ENCODE measurements at regions not wholly inside any gene's neighbourhood (a gene's known extent, or its start where the extent isn't known, plus 50 kb on each side); places are given as distances from the start of the nearest gene placed in this dataset.

GRCh38 chr18:67621906-67622305 is 105.4 kb upstream of the DSEL start:
- H3K36me3 ChIP-seq (ENCODE audit: control insufficient read depth in 4 of 4, insufficient read depth in 4 of 4, low read length in 4 of 4), result no peaks in the 10 kb centered on the region
- WGBS, 2 donors, result 86 to 88% methylated on average over 1 of the region's 1 CpG
- TF ChIP-seq, protein P1, sequence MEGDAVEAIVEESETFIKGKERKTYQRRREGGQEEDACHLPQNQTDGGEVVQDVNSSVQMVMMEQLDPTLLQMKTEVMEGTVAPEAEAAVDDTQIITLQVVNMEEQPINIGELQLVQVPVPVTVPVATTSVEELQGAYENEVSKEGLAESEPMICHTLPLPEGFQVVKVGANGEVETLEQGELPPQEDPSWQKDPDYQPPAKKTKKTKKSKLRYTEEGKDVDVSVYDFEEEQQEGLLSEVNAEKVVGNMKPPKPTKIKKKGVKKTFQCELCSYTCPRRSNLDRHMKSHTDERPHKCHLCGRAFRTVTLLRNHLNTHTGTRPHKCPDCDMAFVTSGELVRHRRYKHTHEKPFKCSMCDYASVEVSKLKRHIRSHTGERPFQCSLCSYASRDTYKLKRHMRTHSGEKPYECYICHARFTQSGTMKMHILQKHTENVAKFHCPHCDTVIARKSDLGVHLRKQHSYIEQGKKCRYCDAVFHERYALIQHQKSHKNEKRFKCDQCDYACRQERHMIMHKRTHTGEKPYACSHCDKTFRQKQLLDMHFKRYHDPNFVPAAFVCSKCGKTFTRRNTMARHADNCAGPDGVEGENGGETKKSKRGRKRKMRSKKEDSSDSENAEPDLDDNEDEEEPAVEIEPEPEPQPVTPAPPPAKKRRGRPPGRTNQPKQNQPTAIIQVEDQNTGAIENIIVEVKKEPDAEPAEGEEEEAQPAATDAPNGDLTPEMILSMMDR (IDR thresholded peaks at IDR 0.05; ENCODE audit: control extremely low read depth, extremely low read depth), result no peak
- no peak overlapping the region for H3K4me3 ChIP-seq
- DNase-seq (peak in 2 of 3 donors; percentile 25 to 40), ATAC-seq (ENCODE audit: insufficient read depth, low FRiP score) (no peak)
- H3K9me3 ChIP-seq (ENCODE audit: control insufficient read depth in 4 of 4, insufficient read depth in 3 of 4, low read length in 3 of 4), result no peaks in the 10 kb centered on the region
- no peak overlapping the region for H3K27ac ChIP-seq (ENCODE audit: low read depth in 1 of 2, low read length in 1 of 2)
- no peaks in the 10 kb centered on the region for H3K4me1 ChIP-seq (ENCODE audit: control insufficient read depth in 5 of 5, insufficient read depth in 5 of 5, low read length in 5 of 5)
- H3K27me3 ChIP-seq (ENCODE audit: control insufficient read depth in 3 of 3, insufficient read depth in 3 of 3, low read length in 2 of 3), result no peaks in the 10 kb centered on the region
- no peak overlapping the region for H3K9ac ChIP-seq (ENCODE audit: insufficient read depth in 1 of 2, low read length in 2 of 2)

GRCh38 chr18:67621049-67621713 is 104.7 kb upstream of the DSEL start:
- WGBS, 2 donors, result 65 to 81% methylated on average over 2 of the region's 2 CpGs
- TF ChIP-seq, protein P1 (IDR thresholded peaks at IDR 0.05; ENCODE audit: control extremely low read depth, extremely low read depth), result no peak
- Histone ChIP-seq H3K9me3 (ENCODE audit: control insufficient read depth in 4 of 4, insufficient read depth in 3 of 4, low read length in 3 of 4) (no peaks in the 10 kb centered on the region), H3K4me3 (no peak overlapping the region), H3K27ac (ENCODE audit: low read depth in 1 of 2, low read length in 1 of 2) (no peak overlapping the region), H3K36me3 (ENCODE audit: control insufficient read depth in 4 of 4, insufficient read depth in 4 of 4, low read length in 4 of 4) (no peaks in the 10 kb centered on the region), H3K27me3 (ENCODE audit: control insufficient read depth in 3 of 3, insufficient read depth in 3 of 3, low read length in 2 of 3) (no peaks in the 10 kb centered on the region), H3K9ac (ENCODE audit: insufficient read depth in 1 of 2, low read length in 2 of 2) (no peak overlapping the region), H3K4me1 (ENCODE audit: control insufficient read depth in 5 of 5, insufficient read depth in 5 of 5, low read length in 5 of 5) (no peaks in the 10 kb centered on the region)
- DNase-seq, result peak in 1 of 3 donors; percentile 6
- no peak for ATAC-seq (ENCODE audit: insufficient read depth, low FRiP score)

GRCh38 chr18:67618061-67618460 is 101.5 kb upstream of the DSEL start:
- TF ChIP-seq, protein P1 (IDR thresholded peaks at IDR 0.05; ENCODE audit: control extremely low read depth, extremely low read depth), result no peak
- no peaks in the 10 kb centered on the region for H3K9me3 ChIP-seq (ENCODE audit: control insufficient read depth in 4 of 4, insufficient read depth in 3 of 4, low read length in 3 of 4)
- no peaks in the 10 kb centered on the region for H3K36me3 ChIP-seq (ENCODE audit: control insufficient read depth in 4 of 4, insufficient read depth in 4 of 4, low read length in 4 of 4)
- no peaks in the 10 kb centered on the region for H3K4me1 ChIP-seq (ENCODE audit: control insufficient read depth in 5 of 5, insufficient read depth in 5 of 5, low read length in 5 of 5)
- no peaks in the 10 kb centered on the region for H3K27me3 ChIP-seq (ENCODE audit: control insufficient read depth in 3 of 3, insufficient read depth in 3 of 3, low read length in 2 of 3)
- H3K4me3 ChIP-seq, result no peak overlapping the region
- 80 to 87% methylated on average over 4 of the region's 4 CpGs for WGBS, 2 donors
- DNase-seq (no peak), ATAC-seq (ENCODE audit: insufficient read depth, low FRiP score) (no peak)
- H3K27ac ChIP-seq (ENCODE audit: low read depth in 1 of 2, low read length in 1 of 2), result no peak overlapping the region
- no peak overlapping the region for H3K9ac ChIP-seq (ENCODE audit: insufficient read depth in 1 of 2, low read length in 2 of 2)

DNA sequence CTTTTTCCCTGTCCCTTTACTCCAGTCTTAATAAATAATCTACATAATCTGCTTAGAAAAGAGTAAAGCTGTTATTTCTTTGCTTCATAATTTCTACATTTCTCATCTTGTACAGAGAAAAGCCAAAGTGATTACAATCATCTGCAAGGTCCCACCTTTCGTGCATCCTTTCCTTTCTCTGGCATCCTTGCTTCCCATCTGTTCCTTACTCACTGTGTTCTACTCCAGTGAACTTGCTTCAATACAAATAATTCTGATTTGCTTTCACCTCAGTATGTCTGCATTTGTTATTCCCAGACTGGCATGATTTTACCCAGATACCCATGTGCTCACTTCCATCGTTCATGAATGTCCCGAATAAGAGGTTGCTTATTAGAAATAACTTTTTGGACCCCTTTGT is 99.4 kb upstream of the DSEL start:
- H3K9me3 ChIP-seq (ENCODE audit: control insufficient read depth in 4 of 4, insufficient read depth in 3 of 4, low read length in 3 of 4), result peaks cover 0 to 4% (median 0%) of the 10 kb centered on the region in 4 donors

More for the DNA sequence above, 99.4 kb upstream of the DSEL start:
- no peak for DNase-seq
- ATAC-seq (ENCODE audit: insufficient read depth, low FRiP score), result no peak
- 87 to 90% methylated on average over 3 of the region's 3 CpGs for WGBS, 2 donors
- Histone ChIP-seq H3K4me1 (ENCODE audit: control insufficient read depth in 5 of 5, insufficient read depth in 5 of 5, low read length in 5 of 5) (no peaks in the 10 kb centered on the region), H3K9ac (ENCODE audit: insufficient read depth in 1 of 2, low read length in 2 of 2) (no peak overlapping the region), H3K27ac (ENCODE audit: low read depth in 1 of 2, low read length in 1 of 2) (no peak overlapping the region), H3K4me3 (no peak overlapping the region), H3K36me3 (ENCODE audit: control insufficient read depth in 4 of 4, insufficient read depth in 4 of 4, low read length in 4 of 4) (no peaks in the 10 kb centered on the region), H3K27me3 (ENCODE audit: control insufficient read depth in 3 of 3, insufficient read depth in 3 of 3, low read length in 2 of 3) (no peaks in the 10 kb centered on the region)
- TF ChIP-seq, protein P1 (IDR thresholded peaks at IDR 0.05; ENCODE audit: control extremely low read depth, extremely low read depth), result no peak

Data from lung (tissue), 11 donors.